HG03439 (cell line): ENCODE measurements at regions not wholly inside any gene's neighbourhood (a gene's known extent, or its start where the extent isn't known, plus 50 kb on each side); places are given as distances from the start of the nearest gene placed in this dataset.

Source experiments
- ATAC-seq: cut with Tn5 transposase; IDR thresholded peaks from one replicate; pipeline ENCODE4 v1.9.1; 2021; ENCODE audit warnings: mild to moderate bottlenecking, moderate library complexity; ENCODE audit not compliant: unreplicated experiment

- ATAC-seq, result no peak
These were observed 73.0 kb upstream of the RAB12 start for GRCh38 chr18:8536231-8536630.

GRCh38 chr18:8536922-8537321 lies 72.3 kb upstream of the RAB12 start:
- ATAC-seq, result no peak

GRCh38 chr18:8537400-8537799 lies 71.8 kb upstream of the RAB12 start:
- no peak for ATAC-seq

- ATAC-seq, result no peak
These were observed 70.3 kb upstream of the RAB12 start for GRCh38 chr18:8538935-8539334.

- ATAC-seq, result no peak
These were observed 62.6 kb upstream of the RAB12 start for GRCh38 chr18:8546677-8547076.

- ATAC-seq, result no peak
These were observed 61.1 kb upstream of the RAB12 start for GRCh38 chr18:8548186-8548585.

- ATAC-seq, result no peak
These were observed 59.9 kb upstream of the RAB12 start for GRCh38 chr18:8549254-8549757.

- ATAC-seq, result no peak
These were observed 57.1 kb upstream of the RAB12 start for GRCh38 chr18:8552151-8552550.

GRCh38 chr18:8554354-8554753 lies 54.9 kb upstream of the RAB12 start:
- no peak for ATAC-seq

GRCh38 chr18:8556424-8556823 lies 52.8 kb upstream of the RAB12 start:
- no peak for ATAC-seq
